H1 (cell line): ENCODE measurements at regions not wholly inside any gene's neighbourhood (a gene's known extent, or its start where the extent isn't known, plus 50 kb on each side); places are given as distances from the start of the nearest gene placed in this dataset.

Experiments used
- CREB1 ChIP-seq: IDR thresholded peaks from 2 replicates; pipeline ENCODE4 v1.6.1; 2012; ENCODE audit warnings: inconsistent platforms
- RFX5 ChIP-seq: IDR thresholded peaks from 2 replicates; pipeline ENCODE4 v1.6.1; 2011; ENCODE audit warnings: low read depth, low read length, improper control_type of control experiment, borderline replicate concordance
- SAP30 ChIP-seq: fragments of 300-600 bp; sonication (generic); IDR thresholded peaks from 2 replicates; pipeline ENCODE4 v1.7.1; 2012; ENCODE audit warnings: low read length, moderate library complexity, mild to moderate bottlenecking, inconsistent platforms; ENCODE audit not compliant: insufficient read depth, insufficient replicate concordance
- SIX5 ChIP-seq: IDR thresholded peaks from 2 replicates; pipeline ENCODE4 v1.6.1; 2011; ENCODE audit warnings: mild to moderate bottlenecking, low read depth, low read length
- TF ChIP-seq, protein P1 (sequence below): fragments of 300-600 bp; sonication (generic); IDR thresholded peaks from 2 replicates; pipeline ENCODE4 v1.7.1; 2012; ENCODE audit warnings: low read length, moderate library complexity, mild to moderate bottlenecking, inconsistent platforms; ENCODE audit not compliant: insufficient replicate concordance

DNA sequence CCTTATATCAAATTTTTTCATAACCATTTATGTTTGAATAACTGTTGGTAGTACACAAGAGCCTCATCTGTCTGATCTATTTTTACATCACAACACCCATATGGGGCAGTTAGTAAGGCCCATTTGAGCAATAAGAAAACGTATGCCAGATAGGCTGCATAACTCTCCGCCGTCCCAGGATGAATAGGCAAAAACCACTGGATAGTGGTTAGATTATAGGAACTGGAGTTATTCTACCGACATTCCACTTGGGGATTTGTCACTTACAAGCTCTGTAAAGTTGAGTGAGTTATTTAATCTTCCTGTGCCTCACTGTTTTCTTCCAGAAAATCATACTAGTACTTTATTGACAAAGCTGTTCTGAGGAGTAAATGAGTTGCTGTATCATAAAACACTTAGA is 881.9 kb downstream of the QKI start (continued):
- TF ChIP-seq, protein P1, sequence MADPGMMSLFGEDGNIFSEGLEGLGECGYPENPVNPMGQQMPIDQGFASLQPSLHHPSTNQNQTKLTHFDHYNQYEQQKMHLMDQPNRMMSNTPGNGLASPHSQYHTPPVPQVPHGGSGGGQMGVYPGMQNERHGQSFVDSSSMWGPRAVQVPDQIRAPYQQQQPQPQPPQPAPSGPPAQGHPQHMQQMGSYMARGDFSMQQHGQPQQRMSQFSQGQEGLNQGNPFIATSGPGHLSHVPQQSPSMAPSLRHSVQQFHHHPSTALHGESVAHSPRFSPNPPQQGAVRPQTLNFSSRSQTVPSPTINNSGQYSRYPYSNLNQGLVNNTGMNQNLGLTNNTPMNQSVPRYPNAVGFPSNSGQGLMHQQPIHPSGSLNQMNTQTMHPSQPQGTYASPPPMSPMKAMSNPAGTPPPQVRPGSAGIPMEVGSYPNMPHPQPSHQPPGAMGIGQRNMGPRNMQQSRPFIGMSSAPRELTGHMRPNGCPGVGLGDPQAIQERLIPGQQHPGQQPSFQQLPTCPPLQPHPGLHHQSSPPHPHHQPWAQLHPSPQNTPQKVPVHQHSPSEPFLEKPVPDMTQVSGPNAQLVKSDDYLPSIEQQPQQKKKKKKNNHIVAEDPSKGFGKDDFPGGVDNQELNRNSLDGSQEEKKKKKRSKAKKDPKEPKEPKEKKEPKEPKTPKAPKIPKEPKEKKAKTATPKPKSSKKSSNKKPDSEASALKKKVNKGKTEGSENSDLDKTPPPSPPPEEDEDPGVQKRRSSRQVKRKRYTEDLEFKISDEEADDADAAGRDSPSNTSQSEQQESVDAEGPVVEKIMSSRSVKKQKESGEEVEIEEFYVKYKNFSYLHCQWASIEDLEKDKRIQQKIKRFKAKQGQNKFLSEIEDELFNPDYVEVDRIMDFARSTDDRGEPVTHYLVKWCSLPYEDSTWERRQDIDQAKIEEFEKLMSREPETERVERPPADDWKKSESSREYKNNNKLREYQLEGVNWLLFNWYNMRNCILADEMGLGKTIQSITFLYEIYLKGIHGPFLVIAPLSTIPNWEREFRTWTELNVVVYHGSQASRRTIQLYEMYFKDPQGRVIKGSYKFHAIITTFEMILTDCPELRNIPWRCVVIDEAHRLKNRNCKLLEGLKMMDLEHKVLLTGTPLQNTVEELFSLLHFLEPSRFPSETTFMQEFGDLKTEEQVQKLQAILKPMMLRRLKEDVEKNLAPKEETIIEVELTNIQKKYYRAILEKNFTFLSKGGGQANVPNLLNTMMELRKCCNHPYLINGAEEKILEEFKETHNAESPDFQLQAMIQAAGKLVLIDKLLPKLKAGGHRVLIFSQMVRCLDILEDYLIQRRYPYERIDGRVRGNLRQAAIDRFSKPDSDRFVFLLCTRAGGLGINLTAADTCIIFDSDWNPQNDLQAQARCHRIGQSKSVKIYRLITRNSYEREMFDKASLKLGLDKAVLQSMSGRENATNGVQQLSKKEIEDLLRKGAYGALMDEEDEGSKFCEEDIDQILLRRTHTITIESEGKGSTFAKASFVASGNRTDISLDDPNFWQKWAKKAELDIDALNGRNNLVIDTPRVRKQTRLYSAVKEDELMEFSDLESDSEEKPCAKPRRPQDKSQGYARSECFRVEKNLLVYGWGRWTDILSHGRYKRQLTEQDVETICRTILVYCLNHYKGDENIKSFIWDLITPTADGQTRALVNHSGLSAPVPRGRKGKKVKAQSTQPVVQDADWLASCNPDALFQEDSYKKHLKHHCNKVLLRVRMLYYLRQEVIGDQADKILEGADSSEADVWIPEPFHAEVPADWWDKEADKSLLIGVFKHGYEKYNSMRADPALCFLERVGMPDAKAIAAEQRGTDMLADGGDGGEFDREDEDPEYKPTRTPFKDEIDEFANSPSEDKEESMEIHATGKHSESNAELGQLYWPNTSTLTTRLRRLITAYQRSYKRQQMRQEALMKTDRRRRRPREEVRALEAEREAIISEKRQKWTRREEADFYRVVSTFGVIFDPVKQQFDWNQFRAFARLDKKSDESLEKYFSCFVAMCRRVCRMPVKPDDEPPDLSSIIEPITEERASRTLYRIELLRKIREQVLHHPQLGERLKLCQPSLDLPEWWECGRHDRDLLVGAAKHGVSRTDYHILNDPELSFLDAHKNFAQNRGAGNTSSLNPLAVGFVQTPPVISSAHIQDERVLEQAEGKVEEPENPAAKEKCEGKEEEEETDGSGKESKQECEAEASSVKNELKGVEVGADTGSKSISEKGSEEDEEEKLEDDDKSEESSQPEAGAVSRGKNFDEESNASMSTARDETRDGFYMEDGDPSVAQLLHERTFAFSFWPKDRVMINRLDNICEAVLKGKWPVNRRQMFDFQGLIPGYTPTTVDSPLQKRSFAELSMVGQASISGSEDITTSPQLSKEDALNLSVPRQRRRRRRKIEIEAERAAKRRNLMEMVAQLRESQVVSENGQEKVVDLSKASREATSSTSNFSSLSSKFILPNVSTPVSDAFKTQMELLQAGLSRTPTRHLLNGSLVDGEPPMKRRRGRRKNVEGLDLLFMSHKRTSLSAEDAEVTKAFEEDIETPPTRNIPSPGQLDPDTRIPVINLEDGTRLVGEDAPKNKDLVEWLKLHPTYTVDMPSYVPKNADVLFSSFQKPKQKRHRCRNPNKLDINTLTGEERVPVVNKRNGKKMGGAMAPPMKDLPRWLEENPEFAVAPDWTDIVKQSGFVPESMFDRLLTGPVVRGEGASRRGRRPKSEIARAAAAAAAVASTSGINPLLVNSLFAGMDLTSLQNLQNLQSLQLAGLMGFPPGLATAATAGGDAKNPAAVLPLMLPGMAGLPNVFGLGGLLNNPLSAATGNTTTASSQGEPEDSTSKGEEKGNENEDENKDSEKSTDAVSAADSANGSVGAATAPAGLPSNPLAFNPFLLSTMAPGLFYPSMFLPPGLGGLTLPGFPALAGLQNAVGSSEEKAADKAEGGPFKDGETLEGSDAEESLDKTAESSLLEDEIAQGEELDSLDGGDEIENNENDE: no peak
- TF ChIP-seq CREB1 (no peak), SAP30 (no peak), SIX5 (no peak), RFX5 (no peak)
